GM12878 (cell line): ENCODE measurements at regions not wholly inside any gene's neighbourhood (a gene's known extent, or its start where the extent isn't known, plus 50 kb on each side); places are given as distances from the start of the nearest gene placed in this dataset.

ENCODE experiments used
- ATAC-seq: fragments of 200-7000 bp; cut with Tn5 transposase; 3 replicates; pipeline ENCODE4 v1.9.1; 2020; ENCODE audit warnings: mild to moderate bottlenecking, moderate library complexity
- BruUV-seq: library from RNA; stranded (reverse); fragments of 400-500 nt; replicated peaks from 2 replicates; lab custom pipeline; 2021; lab: Mats Ljungman, UMichigan
- CTCF ChIA-PET: fragments of 300-600 bp; sonication (Branson Sonifier 250); formaldehyde crosslinking; extraction: SDS; loops from one replicate; lab custom pipeline; 2021; ENCODE audit warnings: inconsistent platforms; lab: Yijun Ruan, JAX
- POLR2A ChIA-PET: fragments of 350-600 bp; formaldehyde crosslinking; extraction: SDS; loops from one replicate; lab custom pipeline; 2021; ENCODE audit warnings: inconsistent platforms; lab: Charles Lee
- RAD21 ChIA-PET: fragments of 300-600 bp; sonication (Branson Sonifier 250); formaldehyde crosslinking; loops from one replicate; lab custom pipeline; 2023; ENCODE audit warnings: antibody characterized with exemption; ENCODE audit not compliant: unreplicated experiment; lab: Charles Lee
- SMC1A ChIA-PET: fragments of 300-600 bp; sonication (Branson Sonifier 250); formaldehyde crosslinking; loops from one replicate; lab custom pipeline; 2023; ENCODE audit not compliant: unreplicated experiment, uncharacterized antibody; lab: Charles Lee
- DNase-seq: peaks from one replicate; pipeline ENCODE4 v3.0.0-alpha.2; 2011; ENCODE audit warnings: low read depth, low spot score
- FAIRE-seq: peaks from 3 replicates; lab custom pipeline; 2011; peaks lifted over from hg19 to GRCh38; lab: Jason Lieb, UNC
- H2AFZ ChIP-seq: 2 replicates; pipeline ENCODE4 v1.6.0; 2011; ENCODE audit warnings: low read depth, low read length, control low read depth; ENCODE audit not compliant: control insufficient read depth
- H3K27ac ChIP-seq: 2 replicates; pipeline ENCODE4 v1.5.1; 2011; ENCODE audit warnings: control low read depth; ENCODE audit not compliant: control insufficient read depth, insufficient read depth
- H3K27me3 ChIP-seq, 2 experiments: replicated peaks in 1 of 2; 2 replicates each; pipeline versions ENCODE4 v1.6.0 to v1.6.1; 2011; ENCODE audit warnings: low read length in 1 of 2; ENCODE audit not compliant: control insufficient read depth in 2 of 2, insufficient read depth in 2 of 2
- H3K36me3 ChIP-seq, 2 experiments: 2 replicates each; pipeline ENCODE4 v1.5.1; 2011; ENCODE audit warnings: low read length in 1 of 2; ENCODE audit not compliant: control insufficient read depth in 2 of 2, insufficient read depth in 2 of 2
- H3K4me1 ChIP-seq: 2 replicates; pipeline ENCODE4 v1.6.1; 2011; ENCODE audit warnings: mild to moderate bottlenecking, low read length, moderate library complexity, mixed read lengths; ENCODE audit not compliant: control insufficient read depth, insufficient read depth
- H3K4me2 ChIP-seq: 2 replicates; pipeline ENCODE4 v1.6.0; 2011; ENCODE audit warnings: control low read depth; ENCODE audit not compliant: control insufficient read depth, insufficient read depth
- H3K4me3 ChIP-seq: fragments of 200-600 bp; sonication (generic); 2 replicates; pipeline ENCODE4 v1.5.1; 2016
- H3K79me2 ChIP-seq: 2 replicates; pipeline ENCODE4 v1.6.0; 2011; ENCODE audit warnings: low read length; ENCODE audit not compliant: control insufficient read depth, insufficient read depth
- H3K9ac ChIP-seq: 2 replicates; pipeline ENCODE4 v1.8.0; 2011; ENCODE audit warnings: low read length, control low read depth, mixed read lengths; ENCODE audit not compliant: control insufficient read depth, insufficient read depth
- H3K9me3 ChIP-seq: replicated peaks from 3 replicates; pipeline ENCODE4 v1.5.1; 2011; ENCODE audit warnings: mild to moderate bottlenecking, low read length; ENCODE audit not compliant: control insufficient read depth, insufficient read depth
- H4K20me1 ChIP-seq: 2 replicates; pipeline ENCODE4 v1.6.0; 2011; ENCODE audit not compliant: control insufficient read depth, insufficient read depth
- ATF7 ChIP-seq: fragments of 450-650 bp; IDR thresholded peaks from 2 replicates; pipeline ENCODE4 v1.6.1; 2016; ENCODE audit warnings: low read depth, mild to moderate bottlenecking
- CREB1 ChIP-seq: IDR thresholded peaks from 2 replicates; pipeline ENCODE4 v1.6.1; 2012; ENCODE audit warnings: low read depth, mild to moderate bottlenecking, inconsistent platforms
- RCOR1 ChIP-seq: conservative IDR thresholded peaks from 2 replicates; pipeline ENCODE4 v1.6.1; 2012; ENCODE audit warnings: low read depth, low read length, improper control_type of control experiment
- SIN3A ChIP-seq: IDR thresholded peaks from 2 replicates; pipeline ENCODE4 v1.6.1; 2012; ENCODE audit warnings: low read depth, low read length, improper control_type of control experiment
- SREBF2 ChIP-seq: IDR thresholded peaks from 2 replicates; pipeline ENCODE4 v1.6.1; 2012; ENCODE audit warnings: mild to moderate bottlenecking, low read length
- TCF7 ChIP-seq: IDR thresholded peaks from 2 replicates; pipeline ENCODE4 v1.6.1; 2014; ENCODE audit warnings: antibody characterized with exemption, borderline replicate concordance
- ZNF274 ChIP-seq: IDR thresholded peaks from one replicate; pipeline ENCODE4 v1.8.0; 2011; ENCODE audit not compliant: insufficient read length, insufficient read depth
- ZSCAN29 ChIP-seq: fragments of 450-650 bp; IDR thresholded peaks from 2 replicates; pipeline ENCODE4 v1.6.1; 2017; ENCODE audit warnings: mild to moderate bottlenecking, moderate library complexity
- WGBS: methylation state at CpG from one replicate; pipeline ENCODE4 v1.1.6; 2016; ENCODE audit warnings: low lambda C conversion rate; ENCODE audit not compliant: insufficient replicate concordance, insufficient coverage; ENCODE audit errors: missing lambda C conversion rate; 5-methylcytosine and 5-hydroxymethylcytosine counted together
- in situ Hi-C: fragments of 300-500 bp; cut with MboI; formaldehyde crosslinking; loops from 9 replicates; pipeline ENCODE4 v1.14.3; 2018; ENCODE audit warnings: mixed read lengths
- intact Hi-C: fragments of 100-400 bp; cut with micrococcal nuclease; formaldehyde crosslinking; loops from one replicate; pipeline ENCODE4 v1.14.2; 2022; ENCODE audit not compliant: unreplicated experiment
- TF ChIP-seq, protein P1 (sequence below): fragments of 450-650 bp; conservative IDR thresholded peaks from 2 replicates; pipeline ENCODE4 v1.6.1; 2017; ENCODE audit warnings: mild to moderate bottlenecking, moderate library complexity
- TF ChIP-seq, protein P2 (sequence below): fragments of 450-650 bp; IDR thresholded peaks from 2 replicates; pipeline ENCODE4 v1.6.1; 2017; ENCODE audit warnings: low read depth, mild to moderate bottlenecking, moderate library complexity

GRCh38 chr5:4542145-4542778 is 597.9 kb upstream of the ADAMTS16 start:
- Histone ChIP-seq H3K4me2 (no peak overlapping the region), H3K27ac (no peak overlapping the region), H3K4me1 (no peaks in the 10 kb centered on the region), H3K27me3 (no peaks in the 10 kb centered on the region), H3K4me3 (no peak overlapping the region), H3K36me3 (no peaks in the 10 kb centered on the region), H3K9me3 (no peaks in the 10 kb centered on the region; the same call in 2 of the 3 replicates), H4K20me1 (no peaks in the 10 kb centered on the region), H3K79me2 (no peaks in the 10 kb centered on the region), H2AFZ (no peak overlapping the region), H3K9ac (no peak overlapping the region)
- in situ Hi-C loops, result no loop called here
- RAD21 ChIA-PET, result no interaction called here
- ATAC-seq, result no peak
- WGBS, result 35% methylated on average over 12 of the region's 12 CpGs
- no peak for DNase-seq
- CTCF ChIA-PET, result no interaction called here
- SMC1A ChIA-PET, result no interaction called here
- POLR2A ChIA-PET, result no interaction called here
- TF ChIP-seq ZSCAN29 (no peak), SIN3A (no peak), ZNF274 (no peak), TCF7 (no peak), RCOR1 (no peak), SREBF2 (no peak), ATF7 (no peak), CREB1 (no peak)
- TF ChIP-seq, protein P1, sequence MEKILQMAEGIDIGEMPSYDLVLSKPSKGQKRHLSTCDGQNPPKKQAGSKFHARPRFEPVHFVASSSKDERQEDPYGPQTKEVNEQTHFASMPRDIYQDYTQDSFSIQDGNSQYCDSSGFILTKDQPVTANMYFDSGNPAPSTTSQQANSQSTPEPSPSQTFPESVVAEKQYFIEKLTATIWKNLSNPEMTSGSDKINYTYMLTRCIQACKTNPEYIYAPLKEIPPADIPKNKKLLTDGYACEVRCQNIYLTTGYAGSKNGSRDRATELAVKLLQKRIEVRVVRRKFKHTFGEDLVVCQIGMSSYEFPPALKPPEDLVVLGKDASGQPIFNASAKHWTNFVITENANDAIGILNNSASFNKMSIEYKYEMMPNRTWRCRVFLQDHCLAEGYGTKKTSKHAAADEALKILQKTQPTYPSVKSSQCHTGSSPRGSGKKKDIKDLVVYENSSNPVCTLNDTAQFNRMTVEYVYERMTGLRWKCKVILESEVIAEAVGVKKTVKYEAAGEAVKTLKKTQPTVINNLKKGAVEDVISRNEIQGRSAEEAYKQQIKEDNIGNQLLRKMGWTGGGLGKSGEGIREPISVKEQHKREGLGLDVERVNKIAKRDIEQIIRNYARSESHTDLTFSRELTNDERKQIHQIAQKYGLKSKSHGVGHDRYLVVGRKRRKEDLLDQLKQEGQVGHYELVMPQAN, result no peak
- TF ChIP-seq, protein P2, sequence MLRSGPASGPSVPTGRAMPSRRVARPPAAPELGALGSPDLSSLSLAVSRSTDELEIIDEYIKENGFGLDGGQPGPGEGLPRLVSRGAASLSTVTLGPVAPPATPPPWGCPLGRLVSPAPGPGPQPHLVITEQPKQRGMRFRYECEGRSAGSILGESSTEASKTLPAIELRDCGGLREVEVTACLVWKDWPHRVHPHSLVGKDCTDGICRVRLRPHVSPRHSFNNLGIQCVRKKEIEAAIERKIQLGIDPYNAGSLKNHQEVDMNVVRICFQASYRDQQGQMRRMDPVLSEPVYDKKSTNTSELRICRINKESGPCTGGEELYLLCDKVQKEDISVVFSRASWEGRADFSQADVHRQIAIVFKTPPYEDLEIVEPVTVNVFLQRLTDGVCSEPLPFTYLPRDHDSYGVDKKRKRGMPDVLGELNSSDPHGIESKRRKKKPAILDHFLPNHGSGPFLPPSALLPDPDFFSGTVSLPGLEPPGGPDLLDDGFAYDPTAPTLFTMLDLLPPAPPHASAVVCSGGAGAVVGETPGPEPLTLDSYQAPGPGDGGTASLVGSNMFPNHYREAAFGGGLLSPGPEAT, result no peak
- no TSS peak for BruUV-seq
- no peak for FAIRE-seq
- intact Hi-C loops, result no loop called here
